GM13976 (cell line): ENCODE measurements at regions not wholly inside any gene's neighbourhood (a gene's known extent, or its start where the extent isn't known, plus 50 kb on each side); places are given as distances from the start of the nearest gene placed in this dataset.

ENCODE experiments used
- DNase-seq: peaks from one replicate; pipeline ENCODE4 v3.0.0; 2012; ENCODE audit warnings: low spot score
- in situ Hi-C: fragments of 300-500 bp; cut with MboI; formaldehyde crosslinking; loops from one replicate; pipeline ENCODE4 v1.12.0; 2022; ENCODE audit warnings: low sequenced_read_pairs, mixed read lengths, inconsistent platforms; ENCODE audit not compliant: unreplicated experiment
- TF ChIP-seq, protein P1 (sequence below): IDR thresholded peaks from 2 replicates; pipeline ENCODE4 v1.5.1; 2012; ENCODE audit warnings: borderline replicate concordance, mild to moderate bottlenecking; ENCODE audit not compliant: insufficient read depth; ENCODE audit errors: extremely low read depth, missing control alignments, control extremely low read depth

DNA sequence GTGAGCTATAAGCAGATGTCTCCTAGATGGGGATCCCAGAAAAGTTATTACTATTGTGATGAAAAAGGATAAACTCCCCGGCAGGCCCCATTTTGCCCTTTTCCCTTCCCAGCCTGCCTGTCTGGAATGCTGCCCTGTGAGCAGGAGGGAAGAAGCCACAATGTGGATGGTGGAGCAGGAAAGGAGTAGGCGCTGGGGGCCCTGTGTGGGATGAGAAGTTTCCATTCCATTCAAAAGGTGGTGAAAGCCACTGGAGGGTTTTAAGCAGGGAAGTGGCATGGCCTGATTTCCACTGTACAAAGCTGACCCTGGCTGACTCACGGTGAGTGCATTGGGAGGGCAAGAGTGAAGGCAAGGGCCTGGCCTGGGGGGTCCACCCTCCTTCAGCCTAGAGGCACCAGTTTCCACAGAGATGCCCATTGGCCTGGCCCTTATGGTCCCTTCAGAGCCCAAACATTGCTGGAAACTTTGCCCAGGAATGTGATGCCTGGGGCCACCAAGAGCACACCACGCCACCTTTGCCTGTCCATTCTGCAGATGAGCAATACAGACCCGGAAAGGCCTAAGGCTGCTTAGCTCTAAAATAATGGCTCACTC is 206.9 kb downstream of the RPLP1 start:
- no peak for DNase-seq
- TF ChIP-seq, protein P1, sequence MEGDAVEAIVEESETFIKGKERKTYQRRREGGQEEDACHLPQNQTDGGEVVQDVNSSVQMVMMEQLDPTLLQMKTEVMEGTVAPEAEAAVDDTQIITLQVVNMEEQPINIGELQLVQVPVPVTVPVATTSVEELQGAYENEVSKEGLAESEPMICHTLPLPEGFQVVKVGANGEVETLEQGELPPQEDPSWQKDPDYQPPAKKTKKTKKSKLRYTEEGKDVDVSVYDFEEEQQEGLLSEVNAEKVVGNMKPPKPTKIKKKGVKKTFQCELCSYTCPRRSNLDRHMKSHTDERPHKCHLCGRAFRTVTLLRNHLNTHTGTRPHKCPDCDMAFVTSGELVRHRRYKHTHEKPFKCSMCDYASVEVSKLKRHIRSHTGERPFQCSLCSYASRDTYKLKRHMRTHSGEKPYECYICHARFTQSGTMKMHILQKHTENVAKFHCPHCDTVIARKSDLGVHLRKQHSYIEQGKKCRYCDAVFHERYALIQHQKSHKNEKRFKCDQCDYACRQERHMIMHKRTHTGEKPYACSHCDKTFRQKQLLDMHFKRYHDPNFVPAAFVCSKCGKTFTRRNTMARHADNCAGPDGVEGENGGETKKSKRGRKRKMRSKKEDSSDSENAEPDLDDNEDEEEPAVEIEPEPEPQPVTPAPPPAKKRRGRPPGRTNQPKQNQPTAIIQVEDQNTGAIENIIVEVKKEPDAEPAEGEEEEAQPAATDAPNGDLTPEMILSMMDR: no peak
- in situ Hi-C loops: no loop called here

DNA sequence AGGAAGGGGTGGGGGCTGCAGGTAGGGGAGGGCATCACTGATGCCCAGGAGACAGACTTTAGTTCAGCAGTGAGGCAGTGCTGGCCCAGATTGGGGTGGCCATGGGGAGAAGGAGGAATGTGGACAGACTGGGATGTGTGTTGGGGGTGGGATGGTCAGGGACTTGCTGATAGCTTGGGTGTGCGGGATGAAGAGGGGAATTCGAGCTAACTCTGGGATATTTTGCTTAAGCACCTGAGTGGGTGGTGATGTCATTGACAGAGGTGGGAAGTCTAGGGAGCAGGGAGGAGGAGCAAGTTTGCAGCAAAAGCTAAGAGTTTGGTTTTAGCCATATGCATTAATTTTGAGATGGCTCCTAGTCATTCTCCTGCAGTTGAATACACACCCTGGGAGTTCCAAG is 207.5 kb downstream of the RPLP1 start:
- DNase-seq: no peak
- in situ Hi-C loops: no loop called here

GRCh38 chr15:69660658-69661405 is 208.2 kb downstream of the RPLP1 start:
- in situ Hi-C loops: no loop called here
- no peak for DNase-seq
- TF ChIP-seq, protein P1: no peak

More for the DNA sequence above, 207.5 kb downstream of the RPLP1 start:
- TF ChIP-seq, protein P1: no peak

GRCh38 chr15:69661446-69661845 is 208.8 kb downstream of the RPLP1 start:
- in situ Hi-C loops: no loop called here
- TF ChIP-seq, protein P1: no peak
- DNase-seq: no peak

- DNase-seq: peak; percentile 17
These were observed 209.4 kb downstream of the RPLP1 start for GRCh38 chr15:69661871-69662644.

GRCh38 chr15:69662645-69663000 is 210.0 kb downstream of the RPLP1 start:
- in situ Hi-C loops: no loop called here
- DNase-seq: no peak
- TF ChIP-seq, protein P1: no peak

More at GRCh38 chr15:69661871-69662644, 209.4 kb downstream of the RPLP1 start:
- in situ Hi-C loops: no loop called here
- TF ChIP-seq, protein P1: no peak
